ENCODE measurements at regions not wholly inside any gene's neighbourhood (a gene's known extent, or its start where the extent isn't known, plus 50 kb on each side); places are given as distances from the start of the nearest gene placed in this dataset.
"Not testable (repeated sequence)": the region's sequence is repeated elsewhere in the genome, so short reads cannot be mapped to it uniquely, and the experiment has no call there.

DNA sequence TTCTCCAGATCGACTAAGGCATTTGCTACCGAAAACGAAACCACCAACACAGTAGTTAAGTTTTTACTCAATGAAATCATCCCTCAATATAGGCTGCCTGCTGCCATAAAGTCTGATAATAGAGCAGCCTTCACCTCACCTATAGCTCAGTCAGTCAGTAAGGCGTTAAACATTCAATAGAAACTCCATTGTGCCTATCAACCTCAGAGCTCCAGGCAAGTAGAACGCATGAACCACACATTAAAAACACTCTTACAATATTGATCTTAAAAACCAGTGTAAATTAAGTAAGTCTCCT is 160.6 kb downstream of the DEFB131A start:
- DNase-seq, result not testable (repeated sequence)

DNA sequence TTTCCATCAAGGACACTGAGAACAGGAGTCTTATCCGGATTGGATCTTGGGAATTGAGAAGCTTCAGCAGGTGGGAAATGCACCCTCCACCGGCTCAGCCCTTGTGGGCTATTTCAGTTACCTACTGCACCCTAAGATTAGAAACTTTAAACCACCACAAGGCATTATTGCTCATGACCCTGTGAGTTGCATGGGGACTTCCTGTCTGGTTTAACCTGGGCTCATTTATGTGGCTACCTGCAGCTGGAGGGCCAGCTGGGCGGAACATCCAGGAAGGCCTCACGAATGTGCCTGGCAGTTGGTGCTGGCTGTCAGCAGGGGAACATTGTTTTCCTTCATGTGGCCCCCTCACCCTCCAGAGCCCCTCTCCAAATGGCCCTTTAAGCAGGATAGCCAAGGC is 164.1 kb downstream of the DEFB131A start:
- DNase-seq, result no peak

DNA sequence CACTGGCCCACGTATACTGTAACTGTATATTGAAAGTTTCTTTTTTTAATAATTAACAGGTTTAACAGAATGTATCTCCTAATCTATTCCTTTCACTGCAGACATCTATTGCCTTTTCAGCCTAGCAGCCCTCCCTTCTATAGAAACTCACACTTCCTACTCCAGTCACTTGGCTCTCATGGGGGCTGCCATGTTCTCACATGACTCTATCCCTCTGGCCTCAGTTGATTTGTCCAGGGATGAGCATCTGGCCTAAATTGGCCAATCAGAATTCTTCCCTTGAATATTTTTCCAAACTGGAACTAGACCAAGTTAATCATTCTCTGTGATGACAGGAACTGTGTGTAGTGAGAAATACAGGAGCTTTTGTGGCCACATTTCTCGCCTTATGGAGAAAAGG is 166.1 kb downstream of the DEFB131A start:
- not testable (repeated sequence) for DNase-seq

DNA sequence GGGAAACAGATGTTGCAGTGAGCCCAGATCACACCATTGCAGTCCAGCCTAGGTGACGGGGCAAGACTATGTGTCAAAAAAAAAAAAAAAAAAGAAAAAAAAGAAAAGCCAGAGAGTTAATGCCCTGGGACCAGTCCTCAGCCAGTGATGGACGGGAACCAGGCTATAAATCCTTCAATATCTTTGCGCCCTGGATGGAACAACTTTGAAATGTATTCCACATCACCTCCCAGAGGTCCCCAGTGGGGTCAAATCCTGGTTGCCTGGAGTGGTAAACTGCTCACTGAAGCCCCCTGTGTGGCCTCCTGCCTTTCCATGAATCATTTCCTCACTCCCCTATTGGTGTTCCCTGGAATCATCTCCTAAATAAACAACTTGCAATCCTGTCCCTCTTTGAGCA is 166.9 kb downstream of the DEFB131A start:
- DNase-seq, result no peak

DNA sequence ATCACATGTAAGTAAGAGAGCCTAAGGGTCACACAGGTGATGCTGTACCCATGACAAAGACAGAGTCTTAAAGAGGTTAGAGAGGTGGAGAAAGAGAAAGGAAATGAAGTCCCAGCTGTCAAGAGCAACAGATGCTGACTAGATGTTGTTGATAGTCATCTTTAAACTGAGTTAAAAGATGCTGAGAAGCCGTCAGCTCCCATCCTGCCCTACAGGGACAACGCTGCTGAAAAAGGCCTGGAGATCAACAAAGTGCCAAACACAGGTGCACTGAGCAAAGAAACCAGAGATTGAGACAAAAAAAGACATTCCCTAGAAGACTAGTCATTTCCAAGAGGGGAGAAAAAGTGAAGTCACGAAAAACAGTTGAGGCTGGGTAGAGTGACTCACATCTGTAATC is 145.0 kb upstream of the DRD5 start:
- not testable (repeated sequence) for DNase-seq

DNA sequence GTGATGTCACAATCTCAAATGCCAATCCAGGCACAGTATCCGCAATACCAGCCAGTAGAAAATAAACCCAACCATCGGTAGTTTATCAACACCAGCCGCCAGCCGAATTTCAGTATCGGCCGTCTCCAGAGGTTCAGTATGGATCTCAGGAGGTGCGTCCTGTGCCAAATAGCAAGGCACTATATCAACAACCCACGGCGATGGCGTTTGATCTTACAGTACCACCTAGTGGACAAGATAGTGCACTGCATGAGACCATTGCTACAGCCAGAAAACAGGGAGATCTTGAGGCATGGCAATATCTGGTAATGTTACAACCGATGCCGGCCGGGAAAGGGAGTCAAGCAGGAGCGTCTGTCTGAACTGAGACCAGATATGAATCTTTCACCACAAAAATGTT is 121.8 kb upstream of the DRD5 start:
- not testable (repeated sequence) for DNase-seq

DNA sequence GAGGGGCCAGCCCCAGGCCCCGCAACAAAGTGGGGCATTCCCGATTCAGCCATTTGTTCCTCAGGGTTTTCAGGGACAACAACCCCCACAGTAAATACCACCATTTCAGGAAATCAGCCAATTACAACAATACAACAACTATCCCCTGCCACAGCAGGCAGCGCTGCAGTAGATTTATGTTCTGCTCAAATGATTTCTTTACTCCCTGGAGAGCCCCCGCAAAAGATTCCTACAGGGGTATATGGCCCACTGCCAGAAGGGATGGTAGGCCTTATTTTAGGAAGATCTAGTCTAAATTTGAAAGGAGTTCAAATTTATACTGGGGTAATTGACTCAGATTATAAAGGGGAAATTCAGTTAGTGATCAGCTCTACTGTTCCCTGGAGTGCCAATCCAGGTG is 120.5 kb upstream of the DRD5 start:
- DNase-seq, result not testable (repeated sequence)

DNA sequence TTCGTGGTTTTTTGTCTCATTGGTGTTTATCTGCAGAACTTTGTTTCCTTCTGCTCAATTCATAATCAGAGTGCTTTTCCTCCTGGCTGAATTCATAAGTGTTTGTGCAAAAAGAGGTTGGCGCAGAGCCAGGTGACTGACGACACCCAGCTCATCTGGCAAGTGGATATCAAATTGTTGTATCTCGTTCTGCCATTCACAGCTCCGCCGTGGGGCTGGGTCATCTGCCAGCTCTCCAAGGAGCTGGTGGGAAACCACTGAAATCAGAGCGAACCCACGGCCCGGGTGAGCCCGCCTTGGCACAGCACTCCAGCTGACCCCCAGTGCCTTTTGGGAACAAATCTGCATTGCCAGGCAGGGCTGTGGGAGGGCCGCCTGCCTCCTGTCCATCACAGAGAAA is 110.7 kb upstream of the DRD5 start:
- DNase-seq, result peak in 1 of 2 donors; percentile 14

DNA sequence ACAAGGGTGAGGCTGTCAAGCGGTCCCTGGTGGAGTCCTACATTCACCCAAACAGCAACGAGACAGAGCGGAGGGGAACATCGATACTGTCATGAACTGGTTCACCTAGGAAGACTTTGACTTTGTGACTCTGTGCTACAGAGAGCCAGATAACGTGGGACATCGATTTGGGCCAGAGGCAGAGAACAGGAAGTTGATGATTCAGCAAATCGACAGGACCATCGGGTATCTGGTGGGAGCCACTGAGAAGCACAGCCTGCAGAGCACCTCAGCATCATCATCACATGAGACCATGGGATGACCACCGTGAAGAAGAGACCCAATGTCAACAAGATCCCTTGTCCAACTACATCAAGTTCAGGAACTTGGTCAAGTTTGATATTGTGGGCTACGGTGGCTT is 104.1 kb upstream of the DRD5 start:
- DNase-seq, result not testable (repeated sequence)

DNA sequence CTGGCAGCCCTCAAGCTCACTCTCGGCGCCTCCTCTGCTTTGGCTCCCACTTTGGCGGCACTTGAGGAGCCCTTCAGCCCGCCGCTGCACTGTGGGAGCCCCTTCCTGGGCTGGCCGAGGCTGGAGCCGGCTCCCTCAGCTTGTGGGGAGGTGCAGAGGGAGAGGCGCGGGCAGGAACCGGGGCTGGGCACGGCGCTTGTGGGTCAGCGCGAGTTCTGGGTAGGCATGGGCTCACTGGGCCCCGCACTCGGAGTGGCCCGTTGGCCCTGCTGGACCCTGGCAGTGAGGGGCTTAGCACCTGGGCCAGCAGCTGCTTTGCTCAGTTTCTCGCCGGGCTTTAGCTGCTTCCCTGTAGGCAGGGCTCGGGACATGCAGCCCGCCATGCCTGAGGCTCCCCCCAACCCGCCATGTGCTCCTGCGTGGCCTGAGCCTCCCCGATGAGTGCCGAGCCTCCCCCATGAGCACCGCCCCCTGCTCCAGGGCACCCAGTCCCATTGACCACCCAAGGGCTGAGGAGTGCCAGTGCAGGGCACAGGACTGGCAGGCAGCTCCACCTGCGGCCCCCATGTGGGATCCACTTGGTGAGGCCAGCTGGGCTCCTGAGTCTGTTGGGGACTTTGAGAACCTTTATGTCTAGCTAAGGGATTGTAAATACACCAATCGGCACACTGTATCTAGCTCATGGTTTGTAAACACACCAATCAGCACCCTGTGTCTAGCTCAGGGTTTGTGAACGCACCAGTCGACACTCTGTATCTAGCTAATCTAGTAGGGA is 101.5 kb upstream of the DRD5 start:
- no peak for DNase-seq

DNA sequence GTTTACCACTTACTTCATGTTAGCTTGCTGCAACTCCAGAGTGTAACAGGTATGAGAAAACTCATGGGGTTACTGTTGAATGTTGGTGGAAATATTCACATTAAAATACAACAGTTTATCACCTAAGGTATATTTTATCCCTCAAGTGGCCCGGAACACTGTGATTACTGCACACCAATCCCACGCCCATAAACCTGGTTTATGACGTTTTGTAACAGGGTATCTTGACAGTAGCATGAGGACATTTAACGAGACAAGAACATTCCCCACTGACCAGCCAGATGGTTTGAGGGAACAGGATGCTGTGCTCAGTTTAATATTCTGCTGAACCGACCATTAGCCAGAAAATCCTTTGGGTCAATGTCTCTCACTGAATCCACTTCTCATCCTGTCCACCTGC is 98.3 kb upstream of the DRD5 start:
- not testable (repeated sequence) for DNase-seq

DNA sequence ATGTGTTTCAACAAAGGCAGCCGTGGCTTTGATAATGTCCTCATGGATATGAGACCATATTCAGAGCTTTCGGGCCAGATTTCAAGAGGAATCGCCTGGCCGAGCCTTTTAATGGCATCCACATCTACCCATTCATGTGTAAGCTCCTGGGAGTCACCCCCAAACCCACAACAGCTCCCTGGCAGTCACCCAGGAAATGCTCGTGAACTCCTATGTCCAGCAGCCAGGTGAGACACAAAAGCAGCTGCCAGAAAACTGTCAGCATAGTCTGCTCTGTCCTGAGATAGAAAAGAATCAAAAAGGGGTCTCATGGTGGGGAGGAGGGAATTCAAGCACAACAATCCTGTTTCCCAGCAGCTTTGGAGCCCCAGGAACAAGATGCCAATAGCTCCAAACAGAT is 96.4 kb upstream of the DRD5 start:
- not testable (repeated sequence) for DNase-seq

DNA sequence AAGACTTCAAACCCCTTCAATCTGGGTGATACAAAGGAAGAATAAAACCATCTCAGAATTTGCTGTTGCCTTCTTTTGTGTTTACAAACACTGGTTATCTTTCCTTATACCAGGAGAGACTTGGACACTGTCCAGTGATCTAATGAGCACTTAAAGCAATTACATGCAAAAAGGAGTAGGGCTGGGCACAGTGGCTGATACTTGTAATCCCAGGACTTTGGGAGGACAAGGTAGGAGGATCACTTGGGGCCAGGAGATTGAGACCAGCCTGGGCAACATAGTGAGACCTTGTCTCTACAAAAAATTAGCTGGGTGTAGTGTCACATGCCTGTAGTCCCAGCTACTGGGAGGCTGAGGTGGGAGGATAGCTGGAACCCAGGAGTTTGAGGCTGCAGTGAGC is 95.7 kb upstream of the DRD5 start:
- DNase-seq, result no peak

DNA sequence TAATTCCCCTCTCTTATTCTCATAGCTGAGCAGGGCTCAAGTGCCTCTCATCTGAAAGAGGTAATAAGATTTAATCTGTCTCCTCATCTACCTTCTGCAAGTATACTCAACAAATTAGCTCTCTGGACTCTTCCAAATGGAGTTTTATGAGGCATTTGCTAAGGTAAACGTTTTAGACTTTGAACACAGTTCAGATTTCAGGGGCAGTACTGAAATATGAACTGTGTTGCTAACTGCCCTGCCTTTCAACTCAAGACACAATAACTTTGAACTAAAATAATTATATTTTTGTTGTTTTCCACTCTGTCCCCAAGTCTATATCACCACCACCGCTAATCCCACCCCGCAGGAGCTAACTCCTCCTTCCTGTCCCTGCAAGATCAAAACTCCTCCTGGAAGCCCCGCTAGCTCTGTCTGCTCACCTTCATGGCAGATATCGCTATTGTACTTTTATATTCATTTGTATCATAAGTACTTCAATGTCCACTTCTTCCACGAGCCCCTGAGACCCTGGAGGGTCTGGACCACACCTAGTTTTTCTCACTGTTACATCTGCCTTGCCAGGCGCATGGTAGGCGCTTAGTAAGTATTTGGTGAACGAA is 90.7 kb upstream of the DRD5 start:
- DNase-seq, result not testable (repeated sequence)

DNA sequence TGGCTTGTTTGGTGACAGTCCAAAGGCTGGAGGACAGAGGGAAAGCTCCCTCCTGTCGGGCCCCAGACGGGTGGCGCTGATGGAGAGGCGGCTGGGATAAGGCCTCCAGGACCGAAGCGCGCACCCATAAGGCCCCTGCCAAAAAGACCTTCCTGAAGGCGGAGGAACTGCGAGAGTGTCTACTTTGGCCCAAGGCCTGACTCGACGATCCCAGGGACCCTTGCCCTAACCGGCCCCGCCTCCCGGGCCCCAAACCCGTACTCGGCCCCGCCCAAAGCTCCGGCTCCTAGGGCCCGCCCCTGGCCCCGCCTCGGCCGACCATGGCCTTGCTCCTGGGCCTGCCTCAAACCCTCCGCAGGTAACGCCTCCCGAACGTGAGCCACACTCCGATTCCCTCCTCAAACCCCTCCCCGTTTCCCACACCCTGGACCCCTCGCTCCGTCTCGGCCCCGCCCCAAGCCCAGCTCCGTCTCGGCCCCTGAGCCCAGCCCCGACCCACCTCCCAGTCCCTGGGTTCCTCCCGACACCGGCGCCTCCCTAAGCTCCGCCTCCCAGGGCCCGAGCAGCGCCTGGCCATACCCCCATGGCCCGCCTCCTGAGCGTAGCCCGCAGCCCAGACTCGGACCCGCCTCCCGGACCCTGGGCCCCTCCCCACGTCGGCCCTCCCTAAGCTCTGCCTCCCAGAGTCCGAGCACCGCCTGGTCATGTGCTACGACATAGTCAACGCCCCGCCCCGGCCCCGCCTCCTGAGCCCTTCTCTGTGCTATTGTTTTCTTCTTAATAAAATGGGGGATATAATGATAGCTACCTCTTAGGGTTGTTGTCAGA is 90.0 kb upstream of the DRD5 start:
- peak; percentile 92 to 93 for DNase-seq

DNA sequence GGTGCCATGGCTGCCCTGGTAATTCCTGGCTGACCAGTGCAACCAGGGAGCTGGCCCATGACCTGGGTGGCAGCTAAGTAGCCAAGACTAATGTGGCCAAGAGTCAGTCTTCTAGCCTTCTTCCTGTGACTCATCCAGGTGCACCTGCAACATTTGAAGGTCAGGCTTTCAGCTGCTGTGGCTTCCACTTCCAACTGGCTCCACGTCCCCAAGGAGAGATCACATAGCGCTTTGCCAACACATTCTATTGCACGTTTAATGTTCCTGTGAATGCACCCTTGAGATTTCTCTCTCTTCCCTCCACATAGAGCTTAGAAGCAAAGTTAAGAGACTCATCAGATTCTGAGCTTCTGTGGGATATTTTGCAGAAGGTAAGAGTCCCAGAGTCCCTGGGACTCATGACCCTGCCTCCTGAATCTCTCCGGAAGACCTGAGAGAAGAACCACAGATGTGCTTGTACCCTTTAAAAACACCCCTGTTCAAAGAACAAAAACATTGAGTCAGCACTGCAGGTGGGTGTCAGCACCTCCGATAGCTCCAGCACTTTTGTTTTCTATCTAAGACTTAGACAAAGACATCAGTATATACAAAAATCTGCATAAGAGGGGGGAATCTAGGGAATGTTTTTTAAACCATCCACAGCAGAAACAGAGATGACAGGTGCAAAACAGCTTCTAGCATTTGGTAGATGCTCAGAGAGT is 88.5 kb upstream of the DRD5 start:
- DNase-seq, result not testable (repeated sequence)

DNA sequence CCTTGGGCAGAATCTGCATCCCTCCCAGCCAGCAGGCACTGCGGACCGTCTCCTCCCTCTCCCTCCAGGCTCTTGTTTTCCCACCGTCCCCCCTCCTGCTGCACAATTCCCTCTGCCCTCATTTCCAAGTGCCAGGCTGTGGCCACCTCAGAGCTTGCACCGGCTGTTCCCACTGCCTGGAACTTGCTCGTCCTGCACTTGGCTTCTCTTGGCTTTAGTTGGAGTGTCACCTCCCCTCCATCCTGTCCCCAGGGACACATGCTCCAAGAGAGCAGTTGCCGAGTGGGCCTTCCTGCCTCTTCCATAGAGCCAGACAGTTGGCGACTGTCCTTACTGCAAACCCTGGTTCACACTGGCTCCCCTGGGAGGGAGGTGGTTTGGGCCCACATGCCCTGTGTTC is 87.0 kb upstream of the DRD5 start:
- DNase-seq, result not testable (repeated sequence)

DNA sequence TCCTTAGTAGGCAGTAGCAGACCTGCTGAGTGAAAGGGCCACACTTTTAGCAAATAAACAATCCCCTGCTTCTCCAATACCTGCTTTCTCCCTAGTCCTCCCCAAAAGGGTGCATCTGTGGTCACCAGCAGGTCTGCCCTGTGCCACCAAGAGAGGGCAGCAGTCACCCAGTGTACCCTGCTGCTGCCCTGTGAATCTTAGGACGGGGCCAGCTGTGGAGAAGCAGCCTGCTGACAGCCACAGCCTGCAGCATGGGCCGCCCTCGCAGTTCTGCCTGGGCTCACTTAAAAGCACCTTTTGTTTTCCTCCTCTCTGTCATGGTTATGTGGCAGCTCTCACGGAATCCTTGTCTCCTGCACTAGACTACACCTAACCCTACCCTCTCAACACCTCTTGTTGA is 85.4 kb upstream of the DRD5 start:
- peak in 1 of 2 donors; percentile 0 for DNase-seq

DNA sequence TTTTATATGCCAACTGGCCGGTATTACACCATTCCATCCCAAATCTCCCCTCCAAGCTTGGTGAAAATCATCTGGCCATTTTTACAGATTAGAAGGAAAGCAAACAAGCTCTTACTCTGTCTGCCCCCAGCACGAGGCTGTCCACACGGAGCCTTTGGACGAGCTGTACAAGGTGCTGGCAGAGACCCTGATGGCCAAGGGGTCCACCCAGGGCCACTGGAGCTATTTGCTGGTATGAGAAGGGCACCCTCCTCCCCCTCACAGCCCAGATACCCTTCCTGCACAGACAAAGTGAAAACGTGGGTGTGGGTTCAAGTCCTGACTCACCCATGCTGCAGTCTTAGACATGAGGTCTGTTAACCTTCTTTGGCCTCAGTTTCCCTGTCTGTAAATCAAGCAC is 84.9 kb upstream of the DRD5 start:
- DNase-seq, result not testable (repeated sequence)

DNA sequence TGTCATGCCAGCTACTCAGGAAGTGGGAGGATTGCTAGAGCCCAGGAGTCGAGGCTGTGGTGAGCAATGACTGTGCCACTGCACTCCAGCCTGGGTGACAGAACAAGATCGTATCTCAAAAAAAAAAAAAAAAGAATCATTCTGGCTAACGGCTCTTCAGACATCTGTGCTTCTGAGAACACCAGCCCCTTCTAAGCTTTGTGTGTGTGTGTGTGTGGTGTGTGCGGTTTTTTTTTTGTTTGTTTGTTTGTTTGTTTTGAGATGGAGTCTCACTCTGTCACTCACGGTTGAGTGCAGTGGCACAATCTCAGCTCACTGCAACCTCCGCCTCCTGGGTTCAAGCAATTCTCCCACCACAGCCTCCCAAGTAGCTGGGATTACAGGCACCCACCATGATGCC is 79.4 kb upstream of the DRD5 start:
- DNase-seq, result not testable (repeated sequence)

DNA sequence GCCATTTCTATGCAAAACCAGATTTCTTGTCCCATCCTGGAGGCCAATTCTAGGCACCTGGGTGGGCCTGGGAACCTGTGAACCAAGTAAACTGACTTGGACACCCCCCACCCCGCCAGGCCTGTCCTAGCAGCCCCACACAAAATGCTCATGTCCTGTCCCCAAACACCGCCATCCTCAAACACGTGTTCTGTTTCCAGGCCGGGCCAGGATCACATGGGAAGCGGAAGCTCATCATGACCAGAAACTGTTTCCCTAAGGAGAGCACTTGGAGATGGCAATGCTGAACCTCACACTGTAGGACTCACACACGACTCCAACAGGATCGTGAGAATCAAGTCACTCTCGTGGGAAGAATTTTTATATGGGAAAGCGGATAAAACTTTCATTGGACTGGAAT is 78.7 kb upstream of the DRD5 start:
- DNase-seq, result not testable (repeated sequence)

DNA sequence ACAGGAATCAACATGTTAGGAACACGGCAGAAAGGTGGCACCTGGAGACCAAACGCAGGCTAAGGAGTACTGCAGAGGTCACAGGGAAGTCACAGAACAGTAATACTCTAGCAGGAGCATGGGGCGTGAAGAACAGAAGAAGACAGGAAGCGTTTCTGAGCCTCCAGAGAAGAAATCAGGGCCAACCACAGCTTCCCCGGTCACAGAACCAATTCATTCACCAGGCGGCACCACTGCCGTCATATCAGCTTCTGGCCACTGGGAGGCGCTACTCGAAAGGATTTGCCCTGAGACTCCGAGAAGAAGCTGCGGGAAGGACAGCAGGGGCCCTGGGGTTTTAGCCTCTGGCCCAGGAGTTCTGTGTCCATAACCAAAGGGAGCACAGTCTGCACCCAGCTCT is 78.0 kb upstream of the DRD5 start:
- peak; percentile 2 to 41 for DNase-seq

DNA sequence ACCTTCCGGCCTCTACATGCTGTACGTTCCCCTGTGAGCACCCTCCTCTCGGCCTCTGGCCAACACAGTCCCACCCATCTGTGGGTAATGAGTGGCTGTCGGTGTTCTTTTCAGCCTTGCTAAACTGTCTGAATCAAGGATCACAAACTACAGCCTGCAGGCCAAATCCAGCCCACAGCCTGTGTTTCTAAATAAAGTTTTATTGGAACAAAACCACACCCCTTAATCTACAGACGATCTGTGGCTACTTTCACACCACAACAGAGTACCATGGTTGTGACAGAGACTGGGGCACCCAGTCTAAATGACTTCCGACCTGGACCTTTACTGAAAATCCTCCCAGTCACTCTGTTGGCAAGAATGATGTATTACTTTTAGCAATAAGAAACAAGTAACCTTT is 77.3 kb upstream of the DRD5 start:
- not testable (repeated sequence) for DNase-seq
